ENCODE measurements at regions not wholly inside any gene's neighbourhood (a gene's known extent, or its start where the extent isn't known, plus 50 kb on each side); places are given as distances from the start of the nearest gene placed in this dataset.

DNA sequence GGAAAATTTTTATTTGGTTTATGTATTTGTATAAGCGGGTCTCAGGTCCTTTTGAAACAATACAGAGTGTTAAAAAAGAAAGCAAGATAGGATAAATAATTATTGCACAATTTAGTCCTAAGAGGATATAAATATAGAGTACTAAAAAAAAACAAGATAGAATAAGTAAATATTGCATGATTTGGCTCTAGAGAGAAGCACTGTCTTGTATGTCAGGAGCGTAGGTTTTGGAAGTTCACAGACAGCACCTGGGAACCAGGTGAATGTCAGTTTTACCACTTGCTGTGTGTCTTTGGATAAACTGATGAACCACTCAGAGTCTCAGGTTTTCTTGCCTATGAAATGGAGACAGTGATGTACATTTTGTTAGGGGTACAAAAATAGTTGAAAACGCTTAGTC lies 266.2 kb upstream of the ADAMTSL1 start:
- H3K4me1 ChIP-seq (ENCODE audit: control insufficient read depth in 3 of 3, insufficient read depth in 2 of 3, low read depth in 1 of 3, low read length in 2 of 3): peaks cover 0 to 3% (median 0%) of the 10 kb centered on the region in 3 donors
- WGBS, 3 donors: 75 to 85% (median 77%) methylated on average over 3 of the region's 3 CpGs
- FAIRE-seq (no peak), DNase-seq (no peak)
- no peaks in the 10 kb centered on the region for H3K9me3 ChIP-seq (ENCODE audit: control insufficient read depth in 2 of 2, insufficient read depth in 1 of 2, low read depth in 1 of 2, low read length in 1 of 2)
- no peaks in the 10 kb centered on the region for H3K36me3 ChIP-seq (ENCODE audit: control insufficient read depth in 3 of 3, insufficient read depth in 2 of 3, low read depth in 1 of 3, low read length in 3 of 3)
- H3K4me3 ChIP-seq (ENCODE audit: low read depth in 1 of 3, low read length in 3 of 3): no peak overlapping the region
- no peak overlapping the region for H3K27ac ChIP-seq (ENCODE audit: low read depth in 1 of 3, low read length in 2 of 3)
- no peaks in the 10 kb centered on the region for H3K27me3 ChIP-seq (ENCODE audit: control insufficient read depth in 3 of 3, insufficient read depth in 3 of 3, low read length in 3 of 3)

DNA sequence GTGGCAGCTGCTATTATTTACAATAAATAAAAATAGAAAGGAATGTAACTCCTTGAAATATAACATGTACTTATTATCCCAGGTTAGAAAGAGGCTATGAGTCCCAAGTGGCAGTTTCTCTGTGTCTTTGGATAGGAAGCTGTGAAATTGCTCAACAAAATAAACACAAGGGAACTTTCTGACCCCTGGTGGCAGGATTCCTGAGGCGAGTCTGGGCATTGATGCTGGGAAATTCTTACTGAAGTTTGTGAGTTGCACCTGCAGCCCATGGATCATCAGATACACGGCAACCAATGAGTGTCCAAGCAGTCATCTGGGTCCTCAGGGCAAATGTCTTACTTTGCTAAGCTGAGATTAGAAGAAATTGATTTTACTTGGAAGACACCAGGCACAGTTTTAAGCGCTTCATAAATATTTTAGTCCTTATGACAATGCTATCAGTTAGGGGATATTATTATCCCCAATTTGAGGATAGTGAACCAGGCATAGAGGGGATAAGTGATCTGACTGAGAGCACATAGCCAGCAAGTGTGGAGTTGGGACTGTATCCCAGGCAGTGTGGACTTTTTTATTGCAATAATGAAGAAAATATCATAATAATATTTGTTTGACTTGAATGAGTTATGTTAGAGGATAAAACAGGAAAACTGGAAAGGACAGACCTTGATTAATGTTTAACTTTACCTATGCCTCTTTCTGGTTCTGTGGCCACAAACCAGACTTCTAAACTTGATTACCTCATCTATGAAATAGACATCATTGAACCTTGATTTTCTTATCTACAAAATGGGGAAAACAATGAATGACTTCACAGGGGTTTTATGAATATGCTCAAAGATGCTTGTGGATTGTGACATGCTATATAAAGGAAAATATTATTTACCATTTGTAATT lies 265.5 kb upstream of the ADAMTSL1 start:
- 14 to 28% (median 24%) methylated on average over 3 of the region's 3 CpGs for WGBS, 3 donors
- peak; percentile 77 to 84 for DNase-seq
- H3K4me3 ChIP-seq (ENCODE audit: low read depth in 1 of 3, low read length in 3 of 3): no peak overlapping the region
- no peak for FAIRE-seq
- peaks cover 0 to 3% (median 0%) of the 10 kb centered on the region in 3 donors for H3K4me1 ChIP-seq (ENCODE audit: control insufficient read depth in 3 of 3, insufficient read depth in 2 of 3, low read depth in 1 of 3, low read length in 2 of 3)
- no peaks in the 10 kb centered on the region for H3K27me3 ChIP-seq (ENCODE audit: control insufficient read depth in 3 of 3, insufficient read depth in 3 of 3, low read length in 3 of 3)
- H3K9me3 ChIP-seq (ENCODE audit: control insufficient read depth in 2 of 2, insufficient read depth in 1 of 2, low read depth in 1 of 2, low read length in 1 of 2): no peaks in the 10 kb centered on the region
- no peak overlapping the region for H3K27ac ChIP-seq (ENCODE audit: low read depth in 1 of 3, low read length in 2 of 3)
- H3K36me3 ChIP-seq (ENCODE audit: control insufficient read depth in 3 of 3, insufficient read depth in 2 of 3, low read depth in 1 of 3, low read length in 3 of 3): no peaks in the 10 kb centered on the region

GRCh38 chr9:18215626-18216025 lies 258.3 kb upstream of the ADAMTSL1 start:
- Histone ChIP-seq H3K4me3 (ENCODE audit: low read depth in 1 of 3, low read length in 3 of 3) (no peak overlapping the region), H3K4me1 (ENCODE audit: control insufficient read depth in 3 of 3, insufficient read depth in 2 of 3, low read depth in 1 of 3, low read length in 2 of 3) (no peaks in the 10 kb centered on the region), H3K27me3 (ENCODE audit: control insufficient read depth in 3 of 3, insufficient read depth in 3 of 3, low read length in 3 of 3) (no peaks in the 10 kb centered on the region), H3K27ac (ENCODE audit: low read depth in 1 of 3, low read length in 2 of 3) (no peak overlapping the region), H3K36me3 (ENCODE audit: control insufficient read depth in 3 of 3, insufficient read depth in 2 of 3, low read depth in 1 of 3, low read length in 3 of 3) (no peaks in the 10 kb centered on the region), H3K9me3 (ENCODE audit: control insufficient read depth in 2 of 2, insufficient read depth in 1 of 2, low read depth in 1 of 2, low read length in 1 of 2) (no peaks in the 10 kb centered on the region)
- FAIRE-seq (no peak), DNase-seq (no peak)
- 83 to 88% (median 87%) methylated on average over 3 of the region's 3 CpGs for WGBS, 3 donors

DNA sequence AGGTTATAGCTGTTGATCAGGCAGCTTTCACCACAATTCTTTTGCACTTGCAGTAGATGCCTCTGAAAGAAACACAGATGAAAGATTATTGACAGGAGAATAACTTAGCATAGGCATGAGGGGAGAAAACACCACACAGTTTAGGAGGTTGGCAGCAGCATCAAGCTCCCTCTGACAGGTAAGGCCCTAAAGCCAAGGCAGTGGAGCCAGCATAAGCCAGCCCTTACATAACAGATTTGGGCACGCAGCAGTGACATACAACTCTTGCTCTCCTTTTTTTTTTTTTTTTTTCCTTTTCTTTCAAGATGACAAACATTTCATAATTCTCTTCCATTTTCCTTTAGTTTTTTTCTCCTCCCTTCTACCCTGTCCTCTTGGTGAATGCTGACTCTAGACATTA lies 257.6 kb upstream of the ADAMTSL1 start:
- WGBS, 3 donors: 64 to 92% (median 80%) methylated on average over 1 of the region's 1 CpG
- H3K9me3 ChIP-seq (ENCODE audit: control insufficient read depth in 2 of 2, insufficient read depth in 1 of 2, low read depth in 1 of 2, low read length in 1 of 2): no peaks in the 10 kb centered on the region
- H3K36me3 ChIP-seq (ENCODE audit: control insufficient read depth in 3 of 3, insufficient read depth in 2 of 3, low read depth in 1 of 3, low read length in 3 of 3): no peaks in the 10 kb centered on the region
- FAIRE-seq (no peak), DNase-seq (no peak)
- H3K4me3 ChIP-seq (ENCODE audit: low read depth in 1 of 3, low read length in 3 of 3): no peak overlapping the region
- no peaks in the 10 kb centered on the region for H3K27me3 ChIP-seq (ENCODE audit: control insufficient read depth in 3 of 3, insufficient read depth in 3 of 3, low read length in 3 of 3)
- no peak overlapping the region for H3K27ac ChIP-seq (ENCODE audit: low read depth in 1 of 3, low read length in 2 of 3)
- no peaks in the 10 kb centered on the region for H3K4me1 ChIP-seq (ENCODE audit: control insufficient read depth in 3 of 3, insufficient read depth in 2 of 3, low read depth in 1 of 3, low read length in 2 of 3)

- no peaks in the 10 kb centered on the region for H3K9me3 ChIP-seq (ENCODE audit: control insufficient read depth in 2 of 2, insufficient read depth in 1 of 2, low read depth in 1 of 2, low read length in 1 of 2)
- no peaks in the 10 kb centered on the region for H3K36me3 ChIP-seq (ENCODE audit: control insufficient read depth in 3 of 3, insufficient read depth in 2 of 3, low read depth in 1 of 3, low read length in 3 of 3)
- no peak overlapping the region for H3K4me3 ChIP-seq (ENCODE audit: low read depth in 1 of 3, low read length in 3 of 3)
- WGBS, 3 donors: 86 to 92% (median 89%) methylated on average over 3 of the region's 3 CpGs
- no peak for FAIRE-seq
- H3K27me3 ChIP-seq (ENCODE audit: control insufficient read depth in 3 of 3, insufficient read depth in 3 of 3, low read length in 3 of 3): no peaks in the 10 kb centered on the region
- no peak for DNase-seq
- no peak overlapping the region for H3K27ac ChIP-seq (ENCODE audit: low read depth in 1 of 3, low read length in 2 of 3)
- H3K4me1 ChIP-seq (ENCODE audit: control insufficient read depth in 3 of 3, insufficient read depth in 2 of 3, low read depth in 1 of 3, low read length in 2 of 3): no peaks in the 10 kb centered on the region
Measured at GRCh38 chr9:18228101-18228500, 245.9 kb upstream of the ADAMTSL1 start.

DNA sequence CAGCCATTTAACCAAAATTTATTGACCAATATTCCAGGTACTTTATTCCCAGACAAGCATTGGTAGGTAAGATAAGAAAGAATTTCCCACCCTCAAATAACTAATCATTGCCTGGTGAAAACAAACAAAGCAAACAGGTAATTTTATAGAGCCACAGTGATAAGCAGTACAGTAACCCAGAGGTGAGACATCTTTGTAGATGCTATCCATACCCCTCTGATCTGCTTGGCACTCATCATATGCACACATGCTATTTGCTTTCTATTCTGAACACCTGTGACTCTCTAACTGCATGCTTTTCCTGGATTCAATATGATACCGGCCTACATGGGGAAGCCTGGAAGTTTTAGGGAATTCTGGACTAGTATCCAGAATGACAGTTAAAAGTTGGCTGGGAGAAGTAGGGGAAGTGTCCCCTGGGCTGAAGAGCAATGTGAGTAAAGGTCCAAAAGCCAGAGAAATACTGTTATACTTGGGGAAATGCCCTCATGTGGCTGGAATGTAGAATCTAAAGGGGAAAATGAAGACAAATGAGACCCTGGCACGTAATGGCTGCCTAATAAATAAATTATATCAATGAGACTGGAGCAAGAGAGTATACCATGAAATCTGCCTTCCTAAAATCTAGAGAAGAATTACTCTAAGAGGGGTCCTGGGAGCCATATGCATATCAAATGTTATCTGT lies 243.8 kb upstream of the ADAMTSL1 start:
- no peaks in the 10 kb centered on the region for H3K27me3 ChIP-seq (ENCODE audit: control insufficient read depth in 3 of 3, insufficient read depth in 3 of 3, low read length in 3 of 3)
- no peaks in the 10 kb centered on the region for H3K36me3 ChIP-seq (ENCODE audit: control insufficient read depth in 3 of 3, insufficient read depth in 2 of 3, low read depth in 1 of 3, low read length in 3 of 3)
- 31 to 69% (median 42%) methylated on average over 2 of the region's 2 CpGs for WGBS, 3 donors
- H3K4me3 ChIP-seq (ENCODE audit: low read depth in 1 of 3, low read length in 3 of 3): no peak overlapping the region
- DNase-seq (peak in 1 of 2 donors; percentile 9), FAIRE-seq (no peak)
- no peak overlapping the region for H3K27ac ChIP-seq (ENCODE audit: low read depth in 1 of 3, low read length in 2 of 3)
- H3K9me3 ChIP-seq (ENCODE audit: control insufficient read depth in 2 of 2, insufficient read depth in 1 of 2, low read depth in 1 of 2, low read length in 1 of 2): no peaks in the 10 kb centered on the region
- no peaks in the 10 kb centered on the region for H3K4me1 ChIP-seq (ENCODE audit: control insufficient read depth in 3 of 3, insufficient read depth in 2 of 3, low read depth in 1 of 3, low read length in 2 of 3)

DNA sequence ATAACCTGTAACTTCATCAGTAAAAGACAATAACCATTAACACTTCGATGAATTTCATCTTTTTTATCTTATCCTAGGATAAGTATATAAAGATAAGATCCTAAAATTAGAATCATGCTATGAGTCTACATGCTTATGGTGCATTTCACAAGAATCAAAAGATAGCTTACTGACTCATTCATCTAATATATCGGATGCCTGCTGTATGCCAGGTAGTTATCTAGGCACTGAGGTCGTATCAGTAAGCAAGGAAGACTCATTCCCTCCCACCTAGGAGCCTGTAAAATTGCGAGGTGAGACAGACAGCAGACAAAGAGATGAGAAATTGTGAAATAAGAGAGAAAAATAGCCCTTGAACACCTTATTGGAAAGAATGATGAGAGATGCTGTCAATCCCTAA lies 240.6 kb upstream of the ADAMTSL1 start:
- Histone ChIP-seq H3K36me3 (ENCODE audit: control insufficient read depth in 3 of 3, insufficient read depth in 2 of 3, low read depth in 1 of 3, low read length in 3 of 3) (no peaks in the 10 kb centered on the region), H3K27me3 (ENCODE audit: control insufficient read depth in 3 of 3, insufficient read depth in 3 of 3, low read length in 3 of 3) (no peaks in the 10 kb centered on the region), H3K4me3 (ENCODE audit: low read depth in 1 of 3, low read length in 3 of 3) (no peak overlapping the region), H3K9me3 (ENCODE audit: control insufficient read depth in 2 of 2, insufficient read depth in 1 of 2, low read depth in 1 of 2, low read length in 1 of 2) (no peaks in the 10 kb centered on the region), H3K4me1 (ENCODE audit: control insufficient read depth in 3 of 3, insufficient read depth in 2 of 3, low read depth in 1 of 3, low read length in 2 of 3) (no peaks in the 10 kb centered on the region), H3K27ac (ENCODE audit: low read depth in 1 of 3, low read length in 2 of 3) (no peak overlapping the region)
- DNase-seq (no peak), FAIRE-seq (no peak)
- 47 to 75% (median 49%) methylated on average over 4 of the region's 4 CpGs for WGBS, 3 donors

GRCh38 chr9:18233776-18234445 lies 240.0 kb upstream of the ADAMTSL1 start:
- H3K4me3 ChIP-seq (ENCODE audit: low read depth in 1 of 3, low read length in 3 of 3): no peak overlapping the region
- H3K27me3 ChIP-seq (ENCODE audit: control insufficient read depth in 3 of 3, insufficient read depth in 3 of 3, low read length in 3 of 3): no peaks in the 10 kb centered on the region
- no peaks in the 10 kb centered on the region for H3K36me3 ChIP-seq (ENCODE audit: control insufficient read depth in 3 of 3, insufficient read depth in 2 of 3, low read depth in 1 of 3, low read length in 3 of 3)
- FAIRE-seq (no peak), DNase-seq (no peak)
- WGBS, 3 donors: 64 to 76% (median 67%) methylated on average over 6 of the region's 6 CpGs
- H3K4me1 ChIP-seq (ENCODE audit: control insufficient read depth in 3 of 3, insufficient read depth in 2 of 3, low read depth in 1 of 3, low read length in 2 of 3): no peaks in the 10 kb centered on the region
- no peaks in the 10 kb centered on the region for H3K9me3 ChIP-seq (ENCODE audit: control insufficient read depth in 2 of 2, insufficient read depth in 1 of 2, low read depth in 1 of 2, low read length in 1 of 2)
- no peak overlapping the region for H3K27ac ChIP-seq (ENCODE audit: low read depth in 1 of 3, low read length in 2 of 3)

Measured in small intestine (tissue), 7 donors.